GM19023 (cell line): ENCODE measurements at regions not wholly inside any gene's neighbourhood (a gene's known extent, or its start where the extent isn't known, plus 50 kb on each side); places are given as distances from the start of the nearest gene placed in this dataset.

Experiments
- ATAC-seq: cut with Tn5 transposase; IDR thresholded peaks from one replicate; pipeline ENCODE4 v1.9.1; 2021; ENCODE audit warnings: mild to moderate bottlenecking, moderate library complexity; ENCODE audit not compliant: unreplicated experiment

DNA sequence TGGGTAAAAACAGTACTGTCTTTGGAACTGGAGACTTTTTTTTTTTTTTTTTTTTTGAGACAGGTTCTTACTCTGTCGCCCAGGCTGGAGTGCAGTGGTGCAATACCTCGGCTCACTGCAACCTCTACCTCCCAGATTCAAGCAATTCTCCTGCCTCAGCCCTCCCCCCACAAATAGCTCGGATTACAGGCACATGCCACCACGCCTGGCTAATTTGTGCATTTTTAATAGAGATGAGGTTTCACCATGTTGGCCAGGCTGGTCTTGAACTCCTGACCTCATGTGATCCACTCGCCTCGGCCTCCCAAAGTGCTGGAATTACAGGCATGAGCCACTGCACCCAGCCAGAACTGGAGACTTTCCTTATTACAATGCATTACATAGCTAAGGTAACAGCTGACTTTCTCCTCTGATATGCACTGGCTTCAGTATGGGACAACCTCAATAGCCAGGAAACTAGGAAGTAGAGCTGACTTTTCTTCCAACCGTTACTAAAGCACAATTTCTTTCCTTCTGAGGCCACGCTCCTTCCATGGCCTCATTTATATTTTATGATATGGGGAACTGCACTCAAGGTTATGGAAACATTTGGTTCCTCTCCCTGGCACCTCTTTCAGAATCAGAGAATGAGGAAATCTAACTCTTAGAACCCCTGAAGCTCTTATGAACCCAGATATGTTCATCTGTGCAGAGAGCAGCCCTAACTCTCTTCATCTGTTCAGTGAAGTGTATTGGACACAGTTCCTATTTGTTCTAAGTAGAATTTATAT is 53.5 kb upstream of the FAM9B start:
- ATAC-seq, result no peak

DNA sequence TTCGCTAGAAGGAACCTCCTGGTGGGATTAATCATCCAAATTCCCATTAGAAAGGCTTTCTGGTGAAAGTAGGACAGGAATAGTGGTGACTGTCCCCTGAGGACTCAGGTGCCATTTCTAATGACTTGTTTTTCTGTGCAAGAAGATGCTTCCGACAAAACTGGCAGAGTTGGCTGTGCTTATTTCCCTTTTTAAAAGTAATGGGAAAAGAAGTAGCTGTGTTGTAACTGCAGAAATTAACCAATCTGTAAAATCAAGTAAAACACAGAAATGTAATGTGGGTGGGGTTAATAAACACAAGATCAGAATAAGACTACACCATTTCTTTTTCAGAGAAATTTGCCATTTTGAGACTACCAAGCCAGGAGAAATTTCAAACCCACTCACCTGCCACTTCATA is 55.0 kb upstream of the FAM9B start:
- ATAC-seq, result no peak

DNA sequence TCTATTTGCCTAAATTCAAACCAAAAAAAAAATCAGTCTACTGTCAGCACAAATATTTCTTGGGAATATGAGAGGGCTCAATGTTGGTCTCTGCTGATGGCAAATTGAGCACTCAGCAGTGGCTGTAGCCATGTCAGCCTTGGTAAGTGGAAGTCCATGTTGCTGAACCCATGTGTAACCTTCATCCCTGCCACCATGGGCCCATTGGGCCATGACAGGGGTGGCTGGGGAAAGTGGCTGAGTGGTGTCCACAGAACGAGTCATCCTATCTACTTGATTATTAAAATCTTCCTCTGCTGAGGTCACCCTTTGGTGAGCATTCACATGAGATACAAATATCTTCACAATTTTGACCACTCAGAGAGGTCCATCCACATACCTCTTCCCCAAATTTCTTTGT is 56.8 kb upstream of the FAM9B start:
- ATAC-seq, result no peak

DNA sequence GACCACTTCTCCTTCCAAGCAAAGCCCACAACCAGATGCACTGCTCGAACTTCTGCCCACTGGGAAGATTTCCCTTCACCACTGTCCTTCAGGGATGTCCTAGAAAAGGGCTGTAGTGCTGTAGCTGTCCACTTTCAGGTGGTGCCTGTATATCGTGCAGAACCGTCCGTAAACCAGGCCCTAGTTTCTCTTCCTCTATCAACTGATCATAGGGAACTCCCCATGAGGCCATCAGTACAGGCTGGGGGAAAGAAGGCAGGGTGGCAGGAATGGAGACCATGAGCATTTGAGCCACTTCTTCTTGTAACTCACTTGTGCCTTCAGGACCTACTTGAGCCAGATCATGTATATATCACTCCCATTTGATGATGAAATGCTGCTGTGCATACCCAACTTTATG is 57.3 kb upstream of the FAM9B start:
- ATAC-seq, result no peak

DNA sequence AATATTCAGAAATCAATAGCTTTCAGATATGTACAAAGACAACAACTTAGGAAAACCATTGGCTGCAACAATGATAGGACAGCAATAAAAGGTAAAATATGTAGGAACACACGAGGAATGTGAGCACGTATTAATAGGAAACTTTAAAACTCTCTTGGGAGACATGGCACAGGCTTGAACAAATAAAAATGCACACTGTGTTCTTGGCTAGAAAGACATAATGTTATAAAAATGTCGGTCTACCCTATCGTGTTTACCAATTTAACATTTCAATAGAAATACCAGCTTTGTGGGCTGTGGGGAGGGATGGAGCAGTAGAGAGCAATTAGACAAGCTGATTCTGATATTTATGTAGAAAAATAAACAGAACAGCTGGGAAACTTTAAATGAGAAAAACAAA is 69.0 kb upstream of the FAM9B start:
- no peak for ATAC-seq

DNA sequence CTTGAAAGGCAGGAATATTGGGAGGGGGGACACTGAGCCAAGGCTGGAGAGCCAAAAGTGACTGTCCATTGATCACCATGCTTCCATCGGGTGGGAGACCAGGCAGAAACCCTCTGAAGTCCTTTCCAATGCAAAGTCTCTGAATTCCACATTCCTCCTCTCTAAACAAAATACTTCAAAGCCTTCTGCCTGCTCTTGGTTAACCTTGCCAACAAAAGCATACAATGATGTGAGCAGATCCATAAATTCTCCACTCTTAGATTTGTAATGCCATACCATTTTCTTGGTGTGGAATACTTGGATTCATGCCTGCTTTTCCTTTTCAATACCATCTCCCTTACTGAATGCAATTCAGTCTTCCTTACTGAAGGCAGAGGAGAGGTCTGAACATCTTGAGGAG is 74.1 kb upstream of the FAM9B start:
- ATAC-seq, result no peak

DNA sequence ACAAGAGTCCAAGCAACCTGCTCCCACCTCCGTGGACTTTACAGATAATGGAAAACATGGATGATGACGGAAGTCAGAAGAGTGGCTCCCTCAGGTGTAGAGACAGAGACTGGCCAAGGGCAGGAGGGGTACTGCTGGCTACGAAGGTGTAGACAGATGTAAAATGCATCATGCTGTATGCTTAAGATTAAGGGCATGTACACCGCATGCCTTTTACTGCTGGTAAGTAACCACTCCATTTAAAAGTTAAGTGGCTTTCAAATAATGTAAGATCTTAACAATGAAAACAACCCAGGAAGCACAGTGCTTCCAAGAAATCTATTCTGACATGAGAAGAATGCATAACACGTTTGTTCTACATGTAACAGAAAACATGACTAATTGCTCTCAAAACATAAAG is 76.9 kb upstream of the FAM9B start:
- no peak for ATAC-seq

DNA sequence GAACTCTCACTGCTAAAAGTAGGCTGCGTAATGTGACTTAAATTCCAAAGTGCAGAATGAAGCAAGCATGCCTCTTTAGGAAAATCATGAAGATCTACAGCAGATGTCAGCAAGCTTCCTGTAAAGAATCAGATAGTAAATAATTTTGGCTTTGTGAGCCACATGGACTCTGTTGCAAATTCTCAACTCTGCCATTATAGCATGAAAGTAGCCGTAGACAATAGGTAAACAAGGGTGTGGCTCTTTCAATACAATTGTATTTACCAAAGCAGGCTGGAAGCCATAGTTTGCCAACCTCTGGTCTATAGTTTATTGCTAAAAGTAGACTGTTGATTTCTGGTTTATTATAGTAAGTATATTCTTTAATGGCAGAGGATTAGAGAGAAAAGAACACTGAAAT is 80.3 kb upstream of the FAM9B start:
- ATAC-seq, result no peak

DNA sequence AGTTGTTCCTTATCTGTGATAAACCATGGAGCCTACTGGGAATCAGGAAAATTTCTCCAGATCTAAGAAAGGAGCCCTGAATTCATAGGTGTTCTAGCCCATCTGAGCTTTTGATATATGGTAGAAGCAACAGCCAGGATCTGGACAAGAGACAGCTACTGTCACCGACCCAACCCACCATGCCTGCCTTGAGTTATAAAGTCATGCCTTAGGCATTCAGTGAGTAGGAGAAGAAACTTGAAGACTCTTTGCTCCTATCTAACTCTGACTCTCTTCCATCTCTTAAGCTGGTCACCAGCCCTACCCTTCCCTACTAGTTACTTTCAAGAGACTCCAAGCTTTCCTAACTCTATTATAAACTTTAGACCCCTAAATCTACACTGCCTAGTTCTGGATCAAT is 83.9 kb upstream of the FAM9B start:
- no peak for ATAC-seq

DNA sequence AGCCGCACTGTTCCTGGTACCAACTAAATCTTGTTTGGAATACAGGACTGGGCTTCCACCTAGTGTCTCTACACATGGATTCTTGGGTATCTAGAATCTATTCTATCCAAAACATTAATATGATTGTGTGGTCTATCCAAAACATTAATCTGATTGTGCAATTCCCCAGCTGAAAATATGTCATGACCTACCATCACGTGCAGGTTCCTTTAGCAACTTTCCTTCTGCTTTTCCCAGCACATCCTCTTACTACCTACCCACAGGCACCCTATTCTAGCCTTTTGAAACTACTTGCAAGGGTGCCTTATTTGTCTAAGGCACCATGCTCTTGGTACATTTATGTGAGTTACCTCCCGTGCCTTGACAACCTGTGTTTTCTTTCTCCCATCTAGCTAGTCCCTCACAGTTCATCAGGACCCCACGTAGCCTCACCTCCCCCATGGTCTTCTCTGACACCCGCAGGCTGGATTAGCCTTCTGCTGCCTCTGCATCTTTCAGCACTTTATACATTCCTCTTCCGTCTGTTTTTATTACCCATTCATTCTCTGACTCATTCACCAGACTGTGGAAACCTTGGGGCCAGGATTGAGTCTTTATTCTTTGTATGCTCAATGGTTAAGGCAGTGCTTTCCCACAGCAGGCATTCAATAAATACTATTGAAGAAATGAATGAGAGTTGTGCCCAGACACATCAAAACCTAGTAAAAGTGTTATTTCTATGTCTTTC is 88.8 kb upstream of the FAM9B start:
- no peak for ATAC-seq

DNA sequence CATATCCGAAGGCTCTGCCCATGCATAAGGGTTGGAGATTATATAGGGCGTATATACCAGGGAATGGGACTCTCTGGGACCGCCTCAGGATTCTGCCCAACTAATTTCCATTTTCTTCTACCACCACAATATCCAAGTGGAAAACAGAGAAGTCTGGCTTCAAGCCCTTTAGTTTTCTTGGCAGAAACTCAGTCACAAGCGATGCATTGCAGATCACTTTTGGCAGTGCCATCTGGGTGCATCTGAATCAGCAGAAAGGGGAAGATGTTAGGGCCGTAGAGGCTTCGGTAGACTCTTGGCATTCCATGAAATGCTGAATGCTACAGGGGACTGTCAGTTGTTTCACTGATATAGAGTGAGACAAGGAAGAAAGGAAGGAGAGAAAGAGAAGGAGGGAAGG is 94.1 kb upstream of the FAM9B start:
- ATAC-seq, result no peak

DNA sequence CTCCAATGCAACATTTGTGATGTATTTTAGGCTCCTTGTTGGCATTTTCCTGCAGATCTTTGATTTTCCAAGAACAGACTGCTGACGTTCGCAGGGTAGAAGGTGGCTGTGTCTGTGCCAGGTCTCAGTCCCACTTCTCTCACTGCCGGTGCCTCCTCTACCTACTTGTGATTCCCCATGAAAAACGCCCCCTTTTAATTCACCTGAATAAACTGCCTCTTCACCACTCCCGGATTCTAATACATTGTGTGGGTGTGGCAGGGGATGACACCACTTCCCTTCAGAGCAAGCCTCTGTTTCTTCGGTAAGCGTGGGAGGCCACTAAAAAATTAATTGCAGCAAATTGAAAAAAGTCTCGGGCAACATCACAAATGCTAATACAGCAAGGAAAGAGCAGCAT is 96.1 kb upstream of the FAM9B start:
- no peak for ATAC-seq

DNA sequence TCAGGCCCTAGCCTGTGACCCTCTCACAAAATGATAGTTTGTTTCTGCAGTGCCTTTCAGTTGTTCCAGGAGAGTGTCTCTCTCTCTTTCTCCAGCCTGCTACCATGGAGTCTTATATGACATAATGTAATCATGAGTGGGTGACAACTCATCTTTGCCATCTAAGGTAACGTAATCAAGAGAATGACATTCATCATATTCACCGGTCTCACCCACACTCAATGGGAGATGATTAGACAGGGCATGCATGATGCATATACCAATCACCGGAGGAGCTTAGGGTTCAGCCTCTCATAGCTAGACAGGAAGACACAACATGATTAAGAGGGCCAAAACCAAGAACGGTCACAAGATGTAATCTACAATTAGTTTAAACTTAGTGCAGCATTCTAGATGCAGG is 97.1 kb upstream of the FAM9B start:
- ATAC-seq, result no peak

DNA sequence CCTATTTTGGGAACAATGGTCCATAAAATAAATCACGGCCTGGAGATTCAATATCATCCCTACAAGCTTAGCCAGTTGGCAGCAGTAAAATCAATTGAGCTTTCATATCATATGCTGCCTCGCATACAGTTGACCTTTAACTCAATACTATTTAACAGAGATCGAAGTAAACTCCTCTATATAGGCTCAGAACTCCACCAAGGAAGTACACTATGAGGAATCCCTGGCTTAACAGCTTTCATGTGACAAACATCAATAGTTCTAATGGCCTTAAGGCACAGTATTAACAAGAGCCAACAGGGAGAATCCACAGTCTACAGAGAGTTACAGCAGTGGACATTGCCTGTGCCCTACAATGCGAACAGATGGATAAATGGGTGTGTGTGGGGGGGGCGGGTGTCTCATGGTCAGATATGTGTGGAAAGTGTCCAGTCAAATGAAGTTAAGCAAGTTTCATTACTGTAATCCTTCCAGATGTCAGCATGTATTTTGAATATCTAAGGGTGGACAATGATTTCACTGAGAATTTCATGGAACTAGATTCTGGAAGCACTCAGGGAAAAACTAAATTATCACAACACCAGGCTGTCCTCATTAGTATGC is 98.2 kb upstream of the FAM9B start:
- ATAC-seq, result no peak

DNA sequence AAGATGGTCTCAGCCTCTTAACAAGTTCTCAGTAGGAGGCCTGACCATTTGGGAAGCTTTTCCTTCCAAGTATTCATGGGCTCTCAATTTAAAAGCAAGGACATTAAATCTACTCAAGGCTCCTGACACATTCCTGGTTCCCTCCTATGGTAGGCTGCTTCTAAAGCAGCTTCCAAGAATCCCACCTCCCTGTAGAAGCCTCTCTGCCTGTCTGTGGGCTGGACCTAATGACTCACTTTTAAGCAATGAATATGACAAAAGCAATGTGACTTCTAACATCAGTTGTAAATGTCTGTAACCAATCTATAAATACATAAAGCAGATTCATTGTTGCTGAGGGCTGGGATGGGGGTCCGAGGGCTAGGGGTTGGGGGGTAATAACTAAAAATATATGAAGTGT is 99.5 kb upstream of the FAM9B start:
- ATAC-seq, result no peak

DNA sequence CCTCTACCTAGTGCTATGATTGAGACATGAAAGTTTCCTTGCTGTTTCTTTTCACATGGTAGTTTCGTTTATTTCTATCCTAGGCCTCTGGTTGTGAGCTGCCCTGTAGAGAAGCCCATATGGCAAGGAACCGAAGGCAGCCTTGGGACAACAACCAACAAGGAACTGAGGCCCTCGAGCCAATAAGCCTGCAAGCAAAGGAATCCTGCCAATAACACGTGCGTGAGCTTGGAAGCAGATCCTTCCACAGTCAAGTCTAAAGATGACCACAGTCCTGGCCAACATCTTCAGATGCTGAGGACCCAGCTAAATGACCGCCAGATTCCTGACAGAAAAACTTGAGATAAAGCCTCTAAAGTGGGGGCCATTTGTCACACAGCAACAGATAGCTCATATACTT is 100.4 kb upstream of the FAM9B start:
- no peak for ATAC-seq

DNA sequence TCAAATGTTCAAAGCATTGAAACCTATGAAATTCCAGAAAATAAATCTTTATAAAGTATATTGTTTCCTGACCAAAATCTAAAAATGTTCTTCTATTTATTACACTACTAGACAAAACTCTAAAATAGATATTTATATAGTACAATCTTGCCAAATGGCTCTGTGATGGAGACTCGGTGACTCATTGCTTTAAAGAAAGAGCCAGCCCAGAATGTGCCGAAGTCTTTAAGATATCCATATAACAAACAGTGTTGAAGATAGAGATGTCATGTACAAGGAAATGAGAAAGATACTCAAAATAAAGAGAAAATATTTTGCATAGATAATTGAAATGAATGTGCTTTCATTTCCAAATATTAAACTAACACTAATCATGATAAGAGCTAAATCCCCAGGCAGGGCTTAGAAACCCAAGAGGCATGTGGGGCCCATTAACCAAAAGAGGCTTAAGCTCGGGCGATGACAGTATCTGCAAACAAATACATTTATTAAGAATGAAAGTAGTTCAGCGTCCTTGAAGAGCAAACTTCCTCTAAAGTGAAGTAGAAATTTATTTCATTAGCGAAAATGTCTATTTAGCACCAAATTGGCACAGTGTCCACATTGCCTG is 102.1 kb upstream of the FAM9B start:
- no peak for ATAC-seq

DNA sequence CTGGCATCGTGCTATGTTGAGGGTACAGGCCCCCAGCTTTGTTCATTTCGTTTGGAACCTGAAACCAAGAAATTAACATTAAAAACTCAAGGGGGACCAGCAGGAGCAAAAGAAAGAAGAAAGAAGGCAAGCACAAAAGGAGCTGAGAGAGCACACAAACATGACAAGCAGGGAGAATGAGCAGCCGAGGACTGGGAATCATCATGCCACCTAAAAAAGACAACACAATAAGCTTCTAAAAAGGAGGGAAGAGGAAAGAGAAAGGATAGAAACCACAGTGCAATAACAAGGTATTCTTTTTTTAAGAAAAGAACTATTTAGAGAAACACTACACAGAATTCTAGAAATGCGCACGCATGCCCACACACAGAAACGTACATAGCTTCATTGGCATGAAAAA is 103.2 kb upstream of the FAM9B start:
- no peak for ATAC-seq

DNA sequence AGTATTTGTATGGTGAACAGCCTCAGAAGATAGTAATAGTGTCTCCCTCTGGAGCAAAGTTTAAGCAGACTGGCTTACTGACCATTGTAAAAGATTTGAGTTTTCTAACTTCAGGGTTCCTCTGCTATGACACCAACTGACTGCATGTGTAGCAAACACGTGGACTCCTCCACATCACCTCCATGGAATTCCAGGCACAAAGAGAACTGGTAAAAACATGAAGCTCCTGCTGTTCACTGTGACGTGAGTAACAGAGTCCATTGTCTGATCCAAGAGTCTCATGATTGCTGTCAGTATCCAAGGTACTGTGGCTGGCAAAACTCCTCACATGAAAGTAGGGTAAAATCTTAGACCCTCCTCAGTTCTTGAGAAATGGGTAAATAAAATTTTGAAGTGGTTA is 107.6 kb upstream of the FAM9B start:
- no peak for ATAC-seq

DNA sequence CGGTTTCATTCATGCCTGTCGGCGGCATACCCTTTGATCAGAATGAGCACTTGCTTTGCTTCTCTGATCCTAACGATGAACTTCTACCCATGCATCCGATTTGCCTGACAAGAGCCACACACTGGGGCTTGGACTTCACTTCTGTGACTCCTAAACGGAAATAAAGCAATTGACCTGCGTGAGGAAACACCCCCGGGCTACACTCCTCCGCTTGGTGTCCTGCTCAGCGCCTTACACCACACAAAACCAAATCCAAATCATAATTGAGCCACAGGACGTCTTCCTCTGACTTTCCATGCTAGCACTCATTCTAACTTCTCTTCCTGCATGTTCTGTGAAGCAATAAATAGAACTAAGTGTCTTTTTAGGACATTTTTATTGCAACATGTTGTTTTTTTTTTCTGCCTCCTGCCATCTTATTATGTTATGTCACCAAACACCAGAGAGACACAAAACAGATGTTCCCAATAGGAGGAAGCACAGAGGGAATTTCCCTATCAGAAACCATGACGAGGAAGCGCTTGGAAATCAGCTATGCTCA is 110.8 kb upstream of the FAM9B start:
- ATAC-seq, result no peak

DNA sequence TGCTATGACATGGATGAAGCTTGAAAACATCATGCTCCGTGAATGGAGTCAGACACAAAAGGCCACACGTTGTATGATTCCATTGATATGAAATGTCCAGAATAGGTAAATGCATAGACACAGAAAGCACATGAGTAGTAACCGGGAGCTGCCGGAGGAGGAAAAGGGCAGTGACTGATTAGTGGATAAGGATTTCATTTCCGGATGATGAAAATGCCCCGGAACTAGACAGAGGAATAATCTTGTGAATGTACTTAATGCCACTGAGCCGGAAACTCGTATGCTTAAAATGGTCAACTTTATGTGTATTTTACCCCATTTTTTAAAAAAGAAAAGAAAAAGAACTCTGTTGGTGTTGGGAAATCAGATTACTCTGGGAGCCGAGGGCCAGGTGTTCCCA is 112.7 kb upstream of the FAM9B start:
- no peak for ATAC-seq

DNA sequence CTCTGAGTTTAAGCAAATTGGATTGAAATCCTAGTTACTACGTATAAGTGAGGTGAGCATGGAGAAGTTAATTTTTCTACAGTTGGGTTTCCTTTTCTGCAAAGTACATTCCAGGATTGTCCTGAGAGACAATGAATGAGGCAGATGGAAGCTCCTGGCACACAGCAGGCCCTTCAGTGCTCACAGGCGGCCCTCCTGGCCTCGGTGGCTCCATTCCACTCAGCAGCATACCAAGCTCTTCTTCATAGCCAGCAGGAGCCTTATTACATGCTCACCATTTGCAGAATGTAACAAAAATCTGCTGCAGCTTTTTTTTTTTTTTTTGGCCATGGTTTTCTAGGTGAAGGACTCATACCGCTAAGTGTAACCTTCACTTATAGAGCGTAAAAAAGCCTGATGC is 113.2 kb upstream of the FAM9B start:
- no peak for ATAC-seq
